GM18861 (cell line): ENCODE measurements at regions not wholly inside any gene's neighbourhood (a gene's known extent, or its start where the extent isn't known, plus 50 kb on each side); places are given as distances from the start of the nearest gene placed in this dataset.

Experiments
- ATAC-seq: cut with Tn5 transposase; IDR thresholded peaks from one replicate; pipeline ENCODE4 v1.9.1; 2021; ENCODE audit not compliant: unreplicated experiment

DNA sequence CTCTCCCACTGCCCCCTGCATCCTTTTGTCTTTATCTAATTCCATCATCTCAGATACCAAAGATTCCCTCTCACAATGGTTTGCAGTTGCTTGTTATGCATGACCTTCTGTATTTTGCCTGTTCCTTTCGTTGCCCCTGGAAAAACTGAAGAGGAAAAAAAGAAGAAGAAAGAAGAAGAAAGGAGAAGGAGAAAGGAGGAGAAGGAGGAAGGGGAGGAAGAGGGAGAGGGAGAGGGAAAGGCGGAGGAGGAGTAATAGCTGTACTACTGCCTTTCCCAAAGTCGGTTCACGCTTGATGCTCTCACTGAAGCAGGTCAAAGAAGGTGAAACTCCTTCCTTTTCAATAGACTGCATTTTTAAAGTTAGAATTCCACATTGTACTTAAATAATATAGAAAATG, 513.8 kb downstream of the PTPRC start:
- no peak for ATAC-seq

DNA sequence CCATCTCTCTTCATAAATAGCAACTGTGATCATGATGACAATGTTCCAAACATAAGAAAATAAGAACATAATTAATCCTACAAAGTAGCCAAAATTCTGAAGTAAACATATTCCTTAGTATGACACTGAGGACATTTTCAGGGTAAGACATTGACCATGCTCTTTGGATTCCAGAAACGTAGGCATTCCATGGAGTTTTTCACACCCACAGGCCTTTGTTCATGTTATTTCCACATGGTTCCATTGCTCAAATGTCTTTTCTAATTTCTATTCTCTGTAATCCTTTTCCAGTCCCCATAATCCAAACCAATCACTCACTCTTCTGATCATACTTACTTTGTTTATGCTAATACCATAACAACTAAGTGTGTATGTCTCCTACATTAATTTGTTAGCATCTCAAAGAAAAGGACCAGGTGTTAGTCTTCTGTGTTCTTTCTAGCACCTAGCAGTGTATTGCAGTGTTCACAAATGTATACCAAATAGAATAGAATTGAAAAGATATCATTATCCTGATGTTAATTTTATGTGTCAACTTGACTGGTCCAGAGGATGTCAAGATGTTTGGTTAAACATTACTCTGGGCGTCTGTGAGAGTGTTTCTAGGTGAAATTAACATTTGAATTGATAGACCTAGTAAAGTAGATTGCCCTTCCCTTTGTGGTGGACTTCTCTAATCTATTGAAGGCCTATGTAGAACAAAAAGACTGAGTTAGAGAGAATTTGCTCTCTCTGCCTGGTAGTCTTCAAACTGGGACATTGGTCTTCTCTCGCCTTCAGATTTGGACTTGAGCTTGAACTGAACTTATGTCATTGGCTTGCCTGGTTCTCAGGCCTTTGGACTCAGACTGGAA, 516.6 kb downstream of the PTPRC start:
- ATAC-seq, result no peak

DNA sequence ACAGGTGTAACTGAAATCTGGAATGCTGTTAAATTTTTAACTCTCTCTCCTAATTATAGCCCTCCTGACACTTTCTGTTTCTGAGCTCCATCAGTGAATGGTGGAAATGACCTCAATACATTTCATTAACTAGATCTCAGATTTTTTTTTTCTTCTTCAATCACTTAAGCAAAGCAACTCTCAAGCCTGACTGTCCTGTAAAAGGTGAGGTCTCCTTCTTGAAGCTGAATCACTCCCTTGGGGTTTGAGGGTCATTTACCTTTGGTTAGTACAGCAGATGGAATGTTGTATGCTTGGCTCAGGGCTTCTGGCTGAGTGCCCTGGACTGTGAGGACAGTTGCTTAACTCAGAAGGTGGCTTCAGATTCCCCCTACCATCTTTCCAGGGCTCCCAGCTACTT, 518.7 kb downstream of the PTPRC start:
- ATAC-seq, result peak; percentile 51

DNA sequence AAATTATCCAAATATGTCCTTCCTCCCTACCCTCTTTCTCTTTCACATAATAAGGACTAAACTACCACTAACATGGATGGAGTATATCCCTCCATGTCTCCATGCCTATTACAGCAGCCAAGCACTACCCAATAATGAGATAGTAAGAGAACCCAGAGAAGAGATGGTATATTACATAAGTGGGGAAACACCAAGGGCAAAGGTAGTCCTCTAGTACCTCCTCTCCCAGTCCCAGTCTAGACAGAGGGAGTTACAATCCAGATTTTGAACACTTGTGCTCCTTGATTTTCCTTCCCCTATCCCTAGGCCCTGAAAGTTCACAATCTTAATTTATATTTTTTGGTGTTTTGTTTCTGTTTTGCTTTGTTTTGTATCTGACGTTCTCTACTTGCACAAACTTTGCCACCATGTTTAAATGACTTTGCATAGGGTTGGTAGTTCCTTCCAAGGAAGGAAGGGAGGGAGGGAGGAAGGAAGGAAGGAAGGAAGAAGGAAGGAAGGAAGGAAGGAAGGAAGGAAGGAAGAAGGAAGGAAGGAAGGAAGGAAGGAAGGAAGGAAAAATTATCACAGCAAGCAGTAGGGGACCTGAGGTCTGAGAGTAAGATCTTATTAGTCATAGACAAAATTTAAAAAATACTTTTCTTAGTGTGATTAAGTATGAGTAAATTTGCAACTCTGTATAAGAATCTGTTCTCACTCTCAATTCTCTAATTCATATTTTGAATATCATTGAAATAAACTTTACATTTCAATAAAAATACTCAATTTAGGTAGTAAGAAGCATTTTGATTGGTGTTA, 521.9 kb downstream of the PTPRC start:
- ATAC-seq, result no peak

DNA sequence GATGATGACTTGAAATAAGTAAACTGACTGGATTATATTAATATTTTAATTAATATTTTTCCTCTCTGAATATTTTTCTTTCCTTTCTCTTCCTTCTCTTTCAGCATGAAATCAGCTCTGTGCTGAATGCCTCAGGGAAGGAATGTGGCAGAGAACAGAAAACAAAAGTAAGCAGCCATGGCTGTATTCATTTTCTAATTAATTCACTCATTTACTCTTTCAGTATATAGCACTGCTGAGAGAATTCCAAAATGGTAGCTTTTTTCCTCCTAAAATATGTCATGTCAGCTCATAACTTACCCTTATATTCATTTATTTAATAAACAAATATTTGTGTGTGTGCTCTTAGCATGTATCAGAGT, 522.5 kb downstream of the PTPRC start:
- no peak for ATAC-seq

DNA sequence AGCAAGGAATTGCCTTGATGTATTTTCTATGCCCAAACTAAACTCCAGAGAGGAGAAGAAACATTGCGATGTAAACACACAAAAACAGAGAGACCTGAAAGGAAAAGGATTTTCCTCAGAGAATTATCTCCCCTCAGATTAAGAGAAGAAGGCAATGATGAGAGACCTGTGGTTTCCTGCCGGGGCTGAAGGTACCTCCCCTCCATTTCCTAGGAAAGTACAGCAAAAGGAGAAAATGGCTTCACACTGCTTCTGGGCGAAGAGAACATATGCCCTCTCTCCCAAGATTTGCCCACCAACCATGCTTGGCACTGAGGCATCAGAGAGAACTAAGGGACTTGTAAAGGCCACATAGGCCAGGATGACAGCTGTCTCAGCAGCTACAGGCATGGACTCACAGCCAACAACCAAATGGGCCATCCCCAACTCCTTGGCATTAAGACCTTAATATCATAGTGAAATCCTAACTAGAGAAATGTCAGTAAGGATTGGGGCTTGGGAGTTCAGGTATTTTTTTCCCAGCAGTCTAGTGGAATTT, 523.0 kb downstream of the PTPRC start:
- ATAC-seq, result no peak

DNA sequence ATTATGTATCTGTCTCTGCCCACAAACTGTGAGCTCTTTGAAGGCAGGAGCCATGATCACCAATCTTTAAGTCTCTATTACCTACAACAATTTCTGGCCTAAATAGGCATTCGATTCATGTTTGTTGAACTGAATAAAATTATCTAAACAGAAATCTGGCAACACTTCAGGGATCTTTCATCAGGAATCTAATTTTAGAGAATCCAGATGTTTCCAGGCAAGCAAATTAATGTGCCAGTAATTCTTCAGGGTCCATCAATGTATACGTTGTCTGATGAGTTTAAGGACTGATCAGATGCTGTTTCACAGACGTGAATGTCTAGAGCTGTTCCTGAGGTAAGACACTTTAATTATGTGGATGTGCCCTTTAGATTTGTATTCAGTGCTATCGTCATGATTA, 524.4 kb downstream of the PTPRC start:
- ATAC-seq, result no peak

DNA sequence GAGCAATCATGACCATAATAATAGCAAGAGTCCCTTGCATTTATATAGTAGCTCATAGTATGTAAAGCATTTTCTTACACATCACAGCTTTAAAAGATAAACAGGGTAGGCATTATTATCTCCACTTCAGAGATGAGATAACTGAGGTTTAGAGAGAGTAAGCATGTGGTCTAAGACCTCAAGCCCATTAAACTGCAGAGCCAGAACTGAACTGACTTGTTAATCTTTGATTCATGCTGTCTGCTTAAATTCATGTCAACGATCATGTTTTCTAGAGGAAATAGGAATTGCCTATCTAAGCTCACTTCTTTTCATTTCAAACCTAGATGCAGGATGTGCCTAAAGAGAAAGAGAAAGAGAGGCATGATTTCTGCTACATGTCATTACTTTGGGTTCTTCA, 524.8 kb downstream of the PTPRC start:
- no peak for ATAC-seq

DNA sequence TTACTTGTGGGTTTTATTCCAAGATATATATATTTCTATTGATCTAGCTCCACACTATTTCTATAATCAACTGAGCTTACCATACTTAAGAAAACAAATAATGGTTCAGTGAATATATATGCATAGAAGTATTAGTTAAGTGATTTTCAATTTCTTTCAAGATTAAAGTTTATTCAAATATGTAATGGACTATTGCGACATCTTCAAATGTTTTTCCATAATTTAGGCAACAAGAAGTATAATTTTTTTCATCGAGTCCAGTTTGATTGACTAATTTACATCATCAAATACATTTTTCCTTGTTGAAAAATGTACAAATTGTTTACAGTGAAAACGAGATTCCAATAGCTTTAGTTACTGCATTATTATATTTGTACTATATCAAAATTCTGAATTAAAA, 528.6 kb downstream of the PTPRC start:
- ATAC-seq, result no peak

DNA sequence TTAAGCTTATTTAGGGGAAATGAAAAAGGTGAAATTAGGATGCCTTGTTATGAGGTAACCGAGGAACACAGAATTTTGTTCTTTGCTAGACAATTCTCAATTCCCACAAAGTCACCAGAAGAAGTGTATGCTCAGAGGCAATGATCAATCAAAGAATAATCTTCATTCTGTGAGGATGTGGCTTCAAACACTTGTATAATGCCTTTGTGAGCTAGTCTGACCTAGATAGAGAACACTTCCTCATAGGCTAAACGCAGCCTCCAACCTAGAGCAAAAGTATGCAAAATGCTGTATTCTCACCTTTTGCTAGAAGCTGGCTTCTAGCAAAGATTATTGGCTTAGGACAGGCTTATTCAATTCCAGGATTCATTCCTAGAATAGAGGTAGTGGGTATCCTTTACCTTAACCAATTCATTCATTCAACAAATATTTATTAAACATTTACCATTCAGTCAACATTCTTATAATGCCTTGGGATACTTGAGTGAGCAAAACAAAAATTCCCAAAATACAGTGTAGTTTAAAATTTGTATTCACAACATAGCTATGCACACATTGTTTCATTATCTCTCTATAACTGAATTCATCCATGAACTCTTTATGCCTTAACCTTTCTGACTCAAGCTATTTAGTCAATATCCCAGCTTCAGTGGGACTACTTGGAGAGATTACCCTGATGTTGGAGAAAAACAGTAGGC, 530.2 kb downstream of the PTPRC start:
- no peak for ATAC-seq

DNA sequence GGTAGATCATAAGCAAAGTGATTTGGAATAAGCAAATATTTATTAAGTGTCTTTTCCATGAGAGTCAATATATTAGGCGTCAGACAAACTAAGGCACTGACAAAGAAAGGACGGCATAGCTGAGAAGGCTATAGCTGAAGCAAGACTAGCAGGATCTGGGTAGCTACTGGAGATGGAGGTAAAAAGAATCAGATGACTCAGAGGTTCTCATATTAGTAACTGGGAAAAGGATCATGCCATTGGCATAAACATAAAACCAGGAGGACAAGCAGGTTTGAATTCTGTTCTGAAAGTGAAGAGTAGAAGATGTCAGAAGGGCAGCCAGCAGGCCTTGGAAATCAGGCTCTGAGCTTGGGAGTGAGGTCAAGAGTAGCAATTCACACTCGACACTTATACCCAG, 531.9 kb downstream of the PTPRC start:
- ATAC-seq, result no peak

DNA sequence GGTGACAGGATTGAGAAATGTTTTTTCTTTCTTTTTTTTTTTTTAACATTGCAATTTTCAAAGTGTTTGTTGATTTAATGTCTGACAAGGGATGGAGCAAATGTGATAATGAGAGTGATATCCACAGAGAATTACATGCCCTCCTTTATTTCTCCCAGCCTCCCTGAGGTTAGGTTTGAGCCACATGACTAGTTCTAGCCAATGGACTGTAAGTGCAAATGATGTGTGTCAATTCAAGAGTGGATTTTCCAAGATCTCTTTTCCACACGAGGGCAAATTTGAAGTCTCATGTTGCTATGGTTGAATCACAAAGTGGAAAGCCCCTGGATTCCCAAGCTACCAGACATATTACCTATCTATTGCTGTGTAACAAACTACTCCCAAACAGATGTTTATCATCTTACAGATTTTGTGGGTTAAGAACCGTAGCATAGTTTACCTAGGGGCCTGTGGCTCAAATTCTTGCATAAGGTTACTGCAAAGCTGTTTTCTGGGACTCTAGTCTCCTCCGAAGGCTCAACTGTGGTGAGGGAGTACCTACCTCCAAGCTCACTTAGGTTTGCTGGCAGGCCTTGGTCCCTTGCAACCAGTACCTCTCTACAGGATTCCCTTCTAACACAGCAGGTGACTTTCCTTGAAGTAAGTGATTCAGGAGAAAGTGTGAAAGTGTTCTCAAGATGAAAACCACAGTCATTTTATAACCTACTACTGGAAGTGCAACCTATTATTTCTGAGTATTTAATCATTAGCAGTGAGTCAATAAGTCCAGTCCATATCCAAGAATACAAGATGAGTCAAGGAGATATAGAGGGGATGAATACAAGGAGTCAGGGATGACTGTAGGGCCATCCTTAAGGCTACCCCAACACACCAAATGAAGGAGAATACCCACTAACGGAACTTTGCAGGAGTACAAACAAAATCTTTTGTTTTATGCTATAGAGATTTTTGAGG, 533.6 kb downstream of the PTPRC start:
- no peak for ATAC-seq

DNA sequence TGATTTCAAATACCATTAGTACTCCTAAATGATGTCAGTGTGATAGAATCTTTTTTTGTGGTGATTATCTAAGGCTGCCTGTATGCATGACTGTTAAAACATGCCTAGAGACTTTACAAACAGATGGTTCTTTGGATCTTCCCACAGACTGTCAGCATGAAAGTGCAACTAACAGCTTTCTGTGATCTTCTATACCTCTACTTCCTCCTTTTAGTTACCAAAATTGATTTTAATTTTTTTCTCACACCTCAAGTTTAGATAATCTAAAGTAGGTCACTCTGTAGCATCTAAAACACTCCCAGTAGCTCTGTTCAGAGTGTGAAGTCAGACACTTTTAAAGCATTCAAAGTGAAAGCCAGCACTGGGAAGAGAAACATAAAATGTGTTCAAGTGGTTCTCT, 534.5 kb downstream of the PTPRC start:
- ATAC-seq, result peak; percentile 88

DNA sequence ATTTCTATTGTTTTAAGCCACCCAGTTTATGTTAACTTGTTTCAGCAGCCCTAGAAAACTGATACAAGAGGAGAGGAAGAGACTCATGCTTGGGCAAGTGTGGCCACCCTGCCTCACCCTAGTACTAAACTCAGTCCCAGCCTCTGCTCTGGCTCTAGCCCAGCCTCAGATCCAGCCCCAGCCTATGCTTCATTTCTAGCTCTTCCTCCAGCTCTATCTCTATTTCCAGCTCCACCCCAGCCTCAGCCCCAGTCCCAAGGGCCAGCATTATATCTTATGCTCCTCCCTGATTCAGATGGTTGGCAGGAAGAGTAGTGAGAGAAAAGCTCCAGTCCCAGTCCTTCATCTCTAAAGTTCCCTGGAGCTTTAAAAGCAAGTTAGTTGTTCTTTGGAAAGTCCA, 535.5 kb downstream of the PTPRC start:
- ATAC-seq, result no peak

DNA sequence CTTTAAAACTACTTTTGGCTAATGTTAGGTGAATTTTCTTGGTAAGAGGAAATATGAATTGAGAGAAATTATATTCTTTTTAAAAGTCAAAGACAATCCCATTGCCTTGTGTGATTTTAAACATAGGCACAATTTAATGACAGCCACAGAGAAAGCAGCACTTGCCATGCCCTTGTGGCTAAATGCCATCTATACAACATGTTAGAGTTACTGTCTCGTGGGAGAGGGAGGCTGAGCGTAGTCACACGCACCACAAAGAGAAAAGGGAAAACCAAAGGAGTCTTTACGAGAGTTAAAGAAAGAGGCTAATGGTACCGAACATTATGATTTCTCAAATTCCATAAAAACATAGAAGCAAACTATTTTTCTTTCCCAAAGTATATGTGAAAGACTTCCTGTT, 537.9 kb downstream of the PTPRC start:
- ATAC-seq, result no peak

DNA sequence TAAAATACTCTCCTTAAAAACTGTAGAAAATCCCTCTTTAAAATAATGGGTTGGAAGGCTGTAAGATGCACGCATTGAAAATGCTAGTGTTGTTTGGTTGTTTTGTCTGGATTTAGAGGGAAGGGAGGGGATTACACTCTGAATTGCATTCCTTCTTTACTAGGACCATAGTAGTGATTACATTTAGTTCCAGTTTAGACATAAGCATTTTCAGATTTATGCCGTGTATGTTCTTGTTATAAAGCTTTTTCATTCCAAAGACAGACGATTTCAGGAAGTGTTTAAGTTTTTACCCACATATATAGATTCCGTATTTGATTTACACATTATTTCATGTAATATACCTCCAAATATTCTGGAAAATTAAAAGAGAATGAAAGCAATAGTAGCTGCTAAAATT, 538.4 kb downstream of the PTPRC start:
- ATAC-seq, result no peak

DNA sequence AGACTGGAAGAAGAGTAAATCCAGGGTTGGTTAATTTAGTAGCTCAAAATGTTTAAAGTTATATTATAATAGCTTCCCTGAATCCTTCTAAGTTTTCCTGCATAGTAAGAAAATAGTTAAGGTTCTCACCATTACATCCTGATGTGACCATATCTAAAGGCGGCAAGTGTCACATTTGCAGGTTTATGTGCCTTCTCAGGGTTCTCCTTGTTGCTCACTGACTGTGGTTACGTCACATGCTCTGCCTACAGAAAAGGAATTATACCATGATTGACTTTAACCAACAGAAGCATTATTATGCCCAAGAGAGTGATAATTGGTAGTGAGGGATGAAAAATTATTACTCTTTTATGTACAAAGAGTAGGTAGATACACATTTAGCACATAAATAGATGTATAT, 539.8 kb downstream of the PTPRC start:
- no peak for ATAC-seq

DNA sequence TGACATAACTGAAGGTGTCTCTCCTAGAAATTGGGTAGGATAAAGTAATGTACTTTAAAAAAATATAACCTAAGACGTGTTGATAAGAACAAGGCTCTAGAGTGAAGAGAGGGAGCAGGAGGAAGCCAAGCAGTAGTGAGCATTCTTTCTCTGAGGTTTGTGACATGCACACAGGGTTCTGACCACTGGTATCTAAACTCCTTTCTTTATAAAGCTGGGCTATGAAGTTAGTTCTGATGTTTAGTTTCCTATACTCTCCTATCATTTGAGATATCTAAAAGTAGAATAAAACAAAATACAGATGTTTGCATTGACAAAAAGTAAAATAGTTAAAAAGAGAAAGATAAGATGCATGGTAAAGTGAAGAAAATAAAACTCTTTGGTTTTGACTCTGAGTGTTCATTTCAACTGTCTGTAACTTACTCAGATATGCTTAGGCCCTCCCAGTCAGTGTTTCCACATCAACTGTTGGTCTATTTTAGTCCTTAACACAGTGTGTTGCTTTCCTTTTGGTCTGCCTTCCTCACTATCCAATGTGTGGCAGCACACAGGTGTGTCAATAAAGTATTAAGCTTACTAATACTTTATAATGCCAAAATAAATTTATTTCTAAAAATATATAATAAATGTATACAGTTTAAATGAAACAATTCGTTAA, 543.5 kb downstream of the PTPRC start:
- peak; percentile 54 for ATAC-seq

DNA sequence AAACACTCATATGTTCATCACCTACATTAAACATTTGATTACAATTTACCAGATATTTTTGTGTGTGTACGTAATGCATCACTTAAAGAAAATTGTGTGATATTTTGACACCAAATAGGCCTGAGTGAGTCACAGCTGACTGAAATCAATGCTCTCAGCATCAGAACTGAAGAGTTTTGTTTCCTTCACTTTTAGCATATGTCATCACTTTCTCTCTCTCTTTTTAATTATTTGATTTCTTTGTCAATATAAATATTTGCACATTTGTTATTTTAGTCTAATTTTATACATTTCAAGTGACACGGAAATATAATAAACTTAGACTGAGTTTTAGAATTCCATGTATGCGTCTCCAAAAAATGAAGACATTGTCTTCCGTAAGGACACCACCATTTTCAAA, 545.3 kb downstream of the PTPRC start:
- no peak for ATAC-seq

DNA sequence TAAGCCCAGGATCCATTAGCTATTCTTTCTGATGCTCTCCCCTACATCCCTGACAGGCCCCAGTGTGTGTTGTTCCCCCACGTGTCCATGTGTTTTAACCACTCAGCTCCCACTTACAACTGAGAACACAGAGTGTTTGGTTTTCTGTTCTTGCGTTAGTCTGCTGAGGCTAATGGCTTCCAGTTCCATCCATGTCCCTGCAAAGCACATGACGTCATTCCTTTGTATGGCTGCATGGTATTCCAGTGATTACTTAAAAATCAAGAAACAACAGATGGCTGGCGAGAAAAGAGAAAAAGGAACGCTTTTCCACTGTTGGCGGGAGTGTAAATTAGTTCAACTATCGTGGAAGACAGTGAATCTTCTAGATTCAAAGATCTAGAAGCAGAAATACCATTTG, 556.0 kb downstream of the PTPRC start:
- no peak for ATAC-seq
